Trophoblast cell (in vitro differentiated cells and primary cell): ENCODE measurements at regions not wholly inside any gene's neighbourhood (a gene's known extent, or its start where the extent isn't known, plus 50 kb on each side); places are given as distances from the start of the nearest gene placed in this dataset.

Experiments
- DNase-seq, 2 donors: peaks; one replicate each; pipeline ENCODE4 v3.0.0-alpha.2; 2016
- H2AFZ ChIP-seq: 2 replicates; pipeline ENCODE4 v1.6.1; 2013; ENCODE audit warnings: low read length, moderate library complexity, mild to moderate bottlenecking; ENCODE audit not compliant: insufficient read depth, poor library complexity
- H2AK5ac ChIP-seq: 2 replicates; pipeline ENCODE4 v1.6.1; 2013; ENCODE audit warnings: mild to moderate bottlenecking, low read length
- H2BK120ac ChIP-seq: 2 replicates; pipeline ENCODE4 v1.6.1; 2013; ENCODE audit warnings: low read length, mild to moderate bottlenecking, moderate library complexity; ENCODE audit not compliant: insufficient read depth, poor library complexity
- H2BK12ac ChIP-seq: 2 replicates; pipeline ENCODE4 v1.6.1; 2013; ENCODE audit warnings: mild to moderate bottlenecking, low read length, moderate library complexity
- H2BK5ac ChIP-seq: 2 replicates; pipeline ENCODE4 v1.6.1; 2013; ENCODE audit warnings: low read length, low read depth, moderate library complexity, mild to moderate bottlenecking; ENCODE audit not compliant: poor library complexity
- H3K14ac ChIP-seq: 2 replicates; pipeline ENCODE4 v1.6.1; 2013; ENCODE audit warnings: mild to moderate bottlenecking, low read length
- H3K18ac ChIP-seq: 2 replicates; pipeline ENCODE4 v1.6.1; 2013; ENCODE audit warnings: mild to moderate bottlenecking, low read length
- H3K23ac ChIP-seq: 2 replicates; pipeline ENCODE4 v1.6.1; 2013; ENCODE audit warnings: low read length
- H3K27ac ChIP-seq: 2 replicates; pipeline ENCODE4 v1.5.1; 2013; ENCODE audit warnings: low read depth, mild to moderate bottlenecking, inconsistent platforms, low read length, moderate library complexity
- H3K27me3 ChIP-seq: 2 replicates; pipeline ENCODE4 v1.6.1; 2013; ENCODE audit warnings: inconsistent platforms, mild to moderate bottlenecking, low read length, moderate library complexity; ENCODE audit not compliant: insufficient read depth
- H3K36me3 ChIP-seq, 2 experiments: 1 replicate in 1 of 2; 2 replicates in 1 of 2; pipeline ENCODE4 v1.6.1; 2013; ENCODE audit warnings: low read length in 2 of 2, mild to moderate bottlenecking in 2 of 2, moderate library complexity in 1 of 2; ENCODE audit not compliant: insufficient read depth in 2 of 2, control insufficient read depth in 1 of 2
- H3K4ac ChIP-seq: 2 replicates; pipeline ENCODE4 v1.6.1; 2013; ENCODE audit warnings: low read depth, mild to moderate bottlenecking, low read length, moderate library complexity
- H3K4me1 ChIP-seq, 2 experiments: 1 replicate in 1 of 2; 2 replicates in 1 of 2; pipeline ENCODE4 v1.6.1; 2013; ENCODE audit warnings: low read length in 2 of 2, mild to moderate bottlenecking in 2 of 2, moderate library complexity in 1 of 2; ENCODE audit not compliant: insufficient read depth in 2 of 2, control insufficient read depth in 1 of 2
- H3K4me2 ChIP-seq: 2 replicates; pipeline ENCODE4 v1.6.1; 2013; ENCODE audit warnings: inconsistent platforms, mild to moderate bottlenecking, low read length, moderate library complexity
- H3K4me3 ChIP-seq: 2 replicates; pipeline ENCODE4 v1.5.1; 2013; ENCODE audit warnings: mild to moderate bottlenecking, low read depth, low read length, inconsistent platforms
- H3K79me1 ChIP-seq: one replicate; pipeline ENCODE4 v1.6.1; 2013; ENCODE audit warnings: low read length
- H3K79me2 ChIP-seq: 2 replicates; pipeline ENCODE4 v1.6.1; 2013; ENCODE audit warnings: low read length, mild to moderate bottlenecking; ENCODE audit not compliant: control insufficient read depth, insufficient read depth, poor library complexity
- H3K9ac ChIP-seq: 2 replicates; pipeline ENCODE4 v1.6.1; 2013; ENCODE audit warnings: mild to moderate bottlenecking, low read length
- H3K9me3 ChIP-seq: 2 replicates; pipeline ENCODE4 v1.6.1; 2013; ENCODE audit warnings: low read depth, mild to moderate bottlenecking, control low read depth, inconsistent platforms, low read length; ENCODE audit not compliant: insufficient read depth
- H4K12ac ChIP-seq: 2 replicates; pipeline ENCODE4 v1.6.1; 2013; ENCODE audit warnings: low read depth, mild to moderate bottlenecking, low read length, moderate library complexity
- H4K8ac ChIP-seq: 2 replicates; pipeline ENCODE4 v1.6.1; 2013; ENCODE audit warnings: low read depth, mild to moderate bottlenecking, low read length, moderate library complexity
- H4K91ac ChIP-seq: one replicate; pipeline ENCODE4 v1.6.1; 2013; ENCODE audit warnings: low read depth, mild to moderate bottlenecking, low read length, moderate library complexity
- WGBS: extraction: QIAGEN DNeasy Blood & Tissue Kit; methylation state at CpG from one replicate; pipeline ENCODE4 v1.1.7; 2013; ENCODE audit warnings: missing lambda C conversion rate; ENCODE audit not compliant: insufficient read length, insufficient coverage; ENCODE audit errors: extremely low coverage; 5-methylcytosine and 5-hydroxymethylcytosine counted together

GRCh38 chr5:34409373-34409772 lies 246.8 kb upstream of the RAI14 start:
- peak overlapping the region; percentile 85 for H2BK12ac ChIP-seq
- H4K12ac ChIP-seq = no peak overlapping the region
- H2BK5ac ChIP-seq = no peak overlapping the region
- H2BK120ac ChIP-seq = peak overlapping the region; percentile 91
- no peak overlapping the region for H3K4me3 ChIP-seq
- peaks cover 14% of the 10 kb centered on the region for H3K79me1 ChIP-seq
- H3K14ac ChIP-seq = no peak overlapping the region
- H4K8ac ChIP-seq = peak overlapping the region; percentile 35
- peak overlapping the region; percentile 35 for H3K18ac ChIP-seq
- no peak overlapping the region for H3K4me2 ChIP-seq
- H3K4me1 ChIP-seq = peaks cover 8% of the 10 kb centered on the region in 2 experiments
- no peak overlapping the region for H3K27ac ChIP-seq
- no peak overlapping the region for H2AFZ ChIP-seq
- no peak overlapping the region for H3K23ac ChIP-seq
- H3K9me3 ChIP-seq = no peaks in the 10 kb centered on the region
- H3K36me3 ChIP-seq = no peaks in the 10 kb centered on the region
- H3K79me2 ChIP-seq = no peaks in the 10 kb centered on the region
- H3K4ac ChIP-seq = no peak overlapping the region
- no peak for DNase-seq
- H4K91ac ChIP-seq = peak overlapping the region; percentile 20
- H3K27me3 ChIP-seq = no peaks in the 10 kb centered on the region
- H3K9ac ChIP-seq = no peak overlapping the region
- H2AK5ac ChIP-seq = peak overlapping the region; percentile 23

- Histone ChIP-seq H3K79me2 (no peaks in the 10 kb centered on the region), H3K4ac (no peak overlapping the region), H2BK5ac (no peak overlapping the region), H4K8ac (no peak overlapping the region), H3K4me3 (no peak overlapping the region), H2BK120ac (no peak overlapping the region), H3K4me2 (no peak overlapping the region), H4K12ac (no peak overlapping the region), H3K14ac (no peak overlapping the region), H3K27ac (peak overlapping the region; percentile 78), H3K36me3 (no peaks in the 10 kb centered on the region), H3K23ac (no peak overlapping the region), H2AK5ac (no peak overlapping the region), H3K9me3 (no peaks in the 10 kb centered on the region), H3K79me1 (peaks cover 14% of the 10 kb centered on the region), H2BK12ac (no peak overlapping the region), H3K4me1 (peaks cover 8 to 12% of the 10 kb centered on the region in 2 experiments), H3K18ac (no peak overlapping the region), H2AFZ (no peak overlapping the region), H3K27me3 (no peaks in the 10 kb centered on the region), H4K91ac (no peak overlapping the region), H3K9ac (no peak overlapping the region)
- no CpG with 5 or more reads among the region's 2 CpGs for WGBS
- DNase-seq = peak; percentile 90 to 97
These were observed 245.6 kb upstream of the RAI14 start for GRCh38 chr5:34410411-34411139.

GRCh38 chr5:34411470-34412346 lies 244.4 kb upstream of the RAI14 start:
- Histone ChIP-seq H4K12ac (no peak overlapping the region), H3K23ac (no peak overlapping the region), H3K4me1 (peaks cover 8 to 12% of the 10 kb centered on the region in 2 experiments)

GRCh38 chr5:34412736-34413135 lies 243.4 kb upstream of the RAI14 start:
- Histone ChIP-seq H3K4ac (no peak overlapping the region), H2AFZ (no peak overlapping the region), H4K8ac (no peak overlapping the region), H3K18ac (no peak overlapping the region), H3K4me3 (no peak overlapping the region), H3K4me2 (peak overlapping the region; percentile 18), H3K9me3 (no peaks in the 10 kb centered on the region), H2BK120ac (no peak overlapping the region), H2BK5ac (peak overlapping the region; percentile 39), H3K79me1 (peaks cover 14% of the 10 kb centered on the region), H3K36me3 (no peaks in the 10 kb centered on the region), H3K9ac (no peak overlapping the region), H3K14ac (no peak overlapping the region), H3K4me1 (peaks cover 8 to 12% of the 10 kb centered on the region in 2 experiments), H4K12ac (no peak overlapping the region), H3K27ac (peak overlapping the region; percentile 87), H3K27me3 (no peaks in the 10 kb centered on the region), H3K23ac (no peak overlapping the region), H2AK5ac (no peak overlapping the region), H2BK12ac (no peak overlapping the region), H3K79me2 (no peaks in the 10 kb centered on the region), H4K91ac (no peak overlapping the region)
- WGBS = no CpG with 5 or more reads among the region's 2 CpGs
- DNase-seq = peak in 1 of 2 donors; percentile 65

More at GRCh38 chr5:34411470-34412346, 244.4 kb upstream of the RAI14 start:
- Histone ChIP-seq H3K4ac (no peak overlapping the region), H3K27me3 (no peaks in the 10 kb centered on the region), H3K14ac (peak overlapping the region; percentile 10), H3K4me2 (no peak overlapping the region), H2AK5ac (peak overlapping the region; percentile 1), H3K79me1 (peaks cover 14% of the 10 kb centered on the region), H2BK12ac (peak overlapping the region; percentile 85), H3K36me3 (no peaks in the 10 kb centered on the region), H4K91ac (peak overlapping the region; percentile 72), H3K27ac (peak overlapping the region; percentile 91), H2BK5ac (peak overlapping the region; percentile 74), H3K9ac (no peak overlapping the region), H3K9me3 (no peaks in the 10 kb centered on the region), H2BK120ac (peak overlapping the region; percentile 97), H3K79me2 (no peaks in the 10 kb centered on the region), H4K8ac (peak overlapping the region; percentile 50), H2AFZ (no peak overlapping the region), H3K4me3 (no peak overlapping the region), H3K18ac (no peak overlapping the region)
- peak; percentile 32 to 41 for DNase-seq
